CD4-positive, alpha-beta T cell (primary cell): ENCODE measurements at regions not wholly inside any gene's neighbourhood (a gene's known extent, or its start where the extent isn't known, plus 50 kb on each side); places are given as distances from the start of the nearest gene placed in this dataset.
"Not testable (repeated sequence)": the region's sequence is repeated elsewhere in the genome, so short reads cannot be mapped to it uniquely, and the experiment has no call there.

ENCODE experiments used
- ATAC-seq: fragments of 200-7000 bp; cut with Tn5 transposase; one replicate; pipeline ENCODE4 v1.10.0; 2022; ENCODE audit warnings: mild to moderate bottlenecking; ENCODE audit not compliant: poor library complexity
- CTCF ChIA-PET: fragments of 350-600 bp; sonication (Branson Sonifier 250); formaldehyde crosslinking; loops from one replicate; lab custom pipeline; 2021; ENCODE audit warnings: antibody characterized with exemption, inconsistent platforms; lab: Charles Lee
- POLR2A ChIA-PET: fragments of 350-600 bp; sonication (Branson Sonifier 250); formaldehyde crosslinking; loops from one replicate; lab custom pipeline; 2021; ENCODE audit warnings: antibody characterized with exemption, inconsistent platforms; lab: Charles Lee
- DNase-seq, 14 experiments: peaks; one replicate each; pipeline ENCODE4 v3.0.0-alpha.2; 2013 to 2020; ENCODE audit warnings: mixed read lengths in 2 of 14
- H3K27ac ChIP-seq, 2 donors: one replicate each; pipeline versions ENCODE4 v1.5.1 to v1.7.0; 2013; ENCODE audit warnings: low read length in 2 of 2, low read depth in 1 of 2, mild to moderate bottlenecking in 1 of 2
- H3K27me3 ChIP-seq, 2 experiments: 1 replicate in 1 of 2; 2 replicates in 1 of 2; pipeline versions ENCODE4 v1.6.1 to v1.7.0; 2013; ENCODE audit warnings: low read length in 2 of 2, control low read depth in 1 of 2, mild to moderate bottlenecking in 1 of 2, moderate library complexity in 1 of 2; ENCODE audit not compliant: insufficient read depth in 2 of 2, control insufficient read depth in 1 of 2
- H3K36me3 ChIP-seq: one replicate; pipeline ENCODE4 v1.6.1; 2013; ENCODE audit warnings: low read length, control low read depth; ENCODE audit not compliant: insufficient read depth
- H3K4me1 ChIP-seq: one replicate; pipeline ENCODE4 v1.6.1; 2013; ENCODE audit warnings: low read length, control low read depth; ENCODE audit not compliant: insufficient read depth
- H3K4me3 ChIP-seq: one replicate; pipeline ENCODE4 v1.5.1; 2013; ENCODE audit warnings: mild to moderate bottlenecking, low read length, moderate library complexity
- H3K9me3 ChIP-seq, 2 experiments: 1 replicate in 1 of 2; 2 replicates in 1 of 2; pipeline versions ENCODE4 v1.6.1 to v1.7.0; 2013; ENCODE audit warnings: low read length in 2 of 2, mild to moderate bottlenecking in 2 of 2, control low read depth in 1 of 2, moderate library complexity in 1 of 2; ENCODE audit not compliant: control insufficient read depth in 1 of 2, insufficient read depth in 1 of 2
- H3K27ac Mint-ChIP-seq: one replicate; pipeline ENCODE4 v1.8.0; 2020; ENCODE audit warnings: mixed read lengths
- H3K27me3 Mint-ChIP-seq: one replicate; pipeline ENCODE4 v1.8.0; 2021; ENCODE audit warnings: mixed read lengths
- H3K36me3 Mint-ChIP-seq: one replicate; pipeline ENCODE4 v1.8.0; 2021; ENCODE audit warnings: low read depth, mixed read lengths
- H3K4me1 Mint-ChIP-seq: one replicate; pipeline ENCODE4 v1.8.0; 2021; ENCODE audit warnings: low read depth, mixed read lengths
- H3K4me3 Mint-ChIP-seq: one replicate; pipeline ENCODE4 v1.8.0; 2020; ENCODE audit warnings: mild to moderate bottlenecking, mixed read lengths
- H3K9me3 Mint-ChIP-seq: one replicate; pipeline ENCODE4 v1.8.0; 2020; ENCODE audit warnings: mixed read lengths
- intact Hi-C, 2 experiments: fragments of 100-400 bp; cut with DNase I in 1 of 2; cut with micrococcal nuclease in 1 of 2; formaldehyde crosslinking; loops; one replicate each; pipeline versions ENCODE4 v1.15.1 to v1.9.0; 2023 to 2025; cut with DNase I, micrococcal nuclease
- TF ChIP-seq, protein P1 (sequence below): fragments of 200-600 bp; IDR thresholded peaks from one replicate; pipeline ENCODE4 v1.8.0; 2022; ENCODE audit warnings: antibody characterized with exemption, mild to moderate bottlenecking

DNA sequence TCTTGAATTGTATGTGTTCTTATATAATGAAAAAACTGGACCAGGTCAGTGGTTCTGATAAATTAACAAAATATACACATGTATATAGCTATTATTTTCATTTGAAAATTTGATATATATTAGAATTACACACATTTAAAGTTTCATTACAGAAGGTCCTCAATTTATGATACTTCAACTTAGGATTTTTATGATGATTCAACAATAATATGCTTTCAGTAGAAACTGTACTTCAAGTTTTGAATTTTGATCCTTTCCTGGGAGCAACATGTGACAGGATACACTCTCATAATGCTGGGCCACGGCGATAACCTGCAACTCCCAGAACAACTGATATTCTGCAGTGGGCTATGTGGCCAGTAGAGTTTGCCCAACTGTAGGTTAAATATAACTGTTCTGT lies 344.7 kb downstream of the TAF11L14 start:
- Mint-ChIP-seq H3K36me3 (no peaks in the 10 kb centered on the region), H3K27ac (no peak overlapping the region), H3K4me3 (no peak overlapping the region), H3K4me1 (no peaks in the 10 kb centered on the region), H3K27me3 (no peaks in the 10 kb centered on the region), H3K9me3 (peaks cover 11% of the 10 kb centered on the region)
- intact Hi-C loops = no loop called here
- ChIA-PET CTCF (no interaction called here), POLR2A (no interaction called here)
- H3K27me3 ChIP-seq = no peaks in the 10 kb centered on the region
- H3K4me3 ChIP-seq = no peak overlapping the region
- DNase-seq (no peak), ATAC-seq (no peak)
- H3K27ac ChIP-seq = no peak overlapping the region
- no peaks in the 10 kb centered on the region for H3K36me3 ChIP-seq
- H3K4me1 ChIP-seq = no peaks in the 10 kb centered on the region
- TF ChIP-seq, protein P1, sequence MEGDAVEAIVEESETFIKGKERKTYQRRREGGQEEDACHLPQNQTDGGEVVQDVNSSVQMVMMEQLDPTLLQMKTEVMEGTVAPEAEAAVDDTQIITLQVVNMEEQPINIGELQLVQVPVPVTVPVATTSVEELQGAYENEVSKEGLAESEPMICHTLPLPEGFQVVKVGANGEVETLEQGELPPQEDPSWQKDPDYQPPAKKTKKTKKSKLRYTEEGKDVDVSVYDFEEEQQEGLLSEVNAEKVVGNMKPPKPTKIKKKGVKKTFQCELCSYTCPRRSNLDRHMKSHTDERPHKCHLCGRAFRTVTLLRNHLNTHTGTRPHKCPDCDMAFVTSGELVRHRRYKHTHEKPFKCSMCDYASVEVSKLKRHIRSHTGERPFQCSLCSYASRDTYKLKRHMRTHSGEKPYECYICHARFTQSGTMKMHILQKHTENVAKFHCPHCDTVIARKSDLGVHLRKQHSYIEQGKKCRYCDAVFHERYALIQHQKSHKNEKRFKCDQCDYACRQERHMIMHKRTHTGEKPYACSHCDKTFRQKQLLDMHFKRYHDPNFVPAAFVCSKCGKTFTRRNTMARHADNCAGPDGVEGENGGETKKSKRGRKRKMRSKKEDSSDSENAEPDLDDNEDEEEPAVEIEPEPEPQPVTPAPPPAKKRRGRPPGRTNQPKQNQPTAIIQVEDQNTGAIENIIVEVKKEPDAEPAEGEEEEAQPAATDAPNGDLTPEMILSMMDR = no peak
- peaks cover 0 to 10% of the 10 kb centered on the region in 2 experiments for H3K9me3 ChIP-seq

- POLR2A ChIA-PET, intact Hi-C loops, H3K4me1 Mint-ChIP-seq, DNase-seq, ATAC-seq, H3K36me3 Mint-ChIP-seq, CTCF ChIA-PET, H3K4me1 ChIP-seq, H3K4me3 Mint-ChIP-seq, H3K27me3 Mint-ChIP-seq, H3K9me3 Mint-ChIP-seq, H3K27ac Mint-ChIP-seq, H3K4me3 ChIP-seq, H3K27me3 ChIP-seq, H3K27ac ChIP-seq, H3K36me3 ChIP-seq: not testable (repeated sequence)
- peaks cover 0 to 11% of the 10 kb centered on the region in 2 experiments for H3K9me3 ChIP-seq
Observed at GRCh38 chr5:17982626-17983025, 348.4 kb downstream of the TAF11L14 start.

DNA sequence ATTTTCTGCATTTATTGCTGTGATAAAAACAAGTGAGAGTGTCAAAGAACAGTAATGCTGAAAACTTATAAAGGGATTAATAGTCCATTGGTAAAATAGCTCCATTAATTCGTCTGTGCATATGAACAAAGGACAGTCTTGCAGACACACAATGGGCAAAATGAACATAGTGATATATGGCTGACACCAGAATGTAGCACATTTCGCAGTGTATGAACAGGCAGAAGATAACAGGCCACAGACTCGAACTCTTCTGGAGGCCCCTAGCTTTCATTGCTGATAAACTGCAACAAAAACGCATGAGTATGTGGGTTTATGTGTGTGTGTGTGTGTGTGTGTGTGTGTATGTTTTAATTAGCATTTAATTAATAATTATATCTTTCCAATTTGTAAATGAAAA lies 354.8 kb downstream of the TAF11L14 start:
- H3K9me3 Mint-ChIP-seq = peaks cover 2% of the 10 kb centered on the region
- H3K27ac ChIP-seq = no peak overlapping the region
- no peaks in the 10 kb centered on the region for H3K36me3 ChIP-seq
- no peaks in the 10 kb centered on the region for H3K27me3 ChIP-seq
- ChIA-PET CTCF (no interaction called here), POLR2A (no interaction called here)
- peaks cover 0 to 7% of the 10 kb centered on the region in 2 experiments for H3K9me3 ChIP-seq
- H3K4me1 ChIP-seq = no peaks in the 10 kb centered on the region
- ATAC-seq = no peak
- DNase-seq = no peak
- no peaks in the 10 kb centered on the region for H3K4me1 Mint-ChIP-seq
- no peak overlapping the region for H3K27ac Mint-ChIP-seq
- TF ChIP-seq, protein P1 = no peak
- intact Hi-C loops = no loop called here
- no peak overlapping the region for H3K4me3 Mint-ChIP-seq
- H3K4me3 ChIP-seq = no peak overlapping the region
- H3K36me3 Mint-ChIP-seq = no peaks in the 10 kb centered on the region
- no peaks in the 10 kb centered on the region for H3K27me3 Mint-ChIP-seq
